GM23338 (cell line): ENCODE measurements at regions not wholly inside any gene's neighbourhood (a gene's known extent, or its start where the extent isn't known, plus 50 kb on each side); places are given as distances from the start of the nearest gene placed in this dataset.
A peak's percentile ranks its signal among the peaks of the same experiment; 100 is the strongest.

Source experiments
- ATAC-seq: fragments of 200-7000 bp; cut with Tn5 transposase; 3 replicates; pipeline ENCODE4 v1.9.1; 2020
- DNase-seq: peaks from one replicate; pipeline ENCODE4 v3.0.0-alpha.2; 2015; ENCODE audit warnings: low spot score
- H2AFZ ChIP-seq: fragments of 200-600 bp; sonication (generic); 2 replicates; pipeline ENCODE4 v1.8.0; 2016; ENCODE audit warnings: antibody characterized with exemption, mild to moderate bottlenecking, moderate library complexity
- H3F3A ChIP-seq: fragments of 200-600 bp; sonication (generic); replicated peaks from 2 replicates; pipeline ENCODE4 v1.8.0; 2017; ENCODE audit warnings: antibody characterized with exemption, mixed run types, low read depth
- H3K27ac ChIP-seq: fragments of 200-600 bp; sonication (generic); 2 replicates; pipeline ENCODE4 v1.6.1; 2016; ENCODE audit warnings: low read depth
- H3K27me3 ChIP-seq: fragments of 200-600 bp; sonication (generic); 2 replicates; pipeline ENCODE4 v1.8.0; 2016; ENCODE audit warnings: mild to moderate bottlenecking, mixed run types, moderate library complexity; ENCODE audit not compliant: insufficient read depth
- H3K36me3 ChIP-seq: fragments of 200-600 bp; sonication (generic); 2 replicates; pipeline ENCODE4 v1.8.0; 2016; ENCODE audit warnings: mild to moderate bottlenecking; ENCODE audit not compliant: insufficient read depth
- H3K4me1 ChIP-seq: fragments of 200-600 bp; sonication (generic); 2 replicates; pipeline ENCODE4 v1.8.0; 2016; ENCODE audit warnings: mild to moderate bottlenecking, moderate library complexity; ENCODE audit not compliant: insufficient read depth
- H3K4me2 ChIP-seq: fragments of 200-600 bp; sonication (generic); 2 replicates; pipeline ENCODE4 v1.7.1; 2017; ENCODE audit warnings: mixed run types
- H3K4me3 ChIP-seq: fragments of 200-600 bp; sonication (generic); 2 replicates; pipeline ENCODE4 v1.6.1; 2016; ENCODE audit warnings: mixed run types
- H3K79me2 ChIP-seq: fragments of 200-600 bp; sonication (generic); replicated peaks from 2 replicates; pipeline ENCODE4 v1.8.0; 2017; ENCODE audit warnings: mild to moderate bottlenecking; ENCODE audit not compliant: insufficient read depth
- H3K9me2 ChIP-seq: fragments of 200-600 bp; sonication (generic); 2 replicates; pipeline ENCODE4 v1.8.0; 2017; ENCODE audit not compliant: insufficient read depth
- H4K20me1 ChIP-seq: fragments of 200-600 bp; sonication (generic); replicated peaks from 2 replicates; pipeline ENCODE4 v1.8.0; 2017; ENCODE audit warnings: mild to moderate bottlenecking; ENCODE audit not compliant: insufficient read depth
- H3K27ac Mint-ChIP-seq: 2 replicates; pipeline ENCODE4 v1.8.0; 2020; ENCODE audit warnings: inconsistent platforms, mild to moderate bottlenecking, moderate library complexity, mixed read lengths
- H3K27me3 Mint-ChIP-seq: 3 replicates; pipeline ENCODE4 v1.8.0; 2022; ENCODE audit warnings: low read depth, mild to moderate bottlenecking, moderate library complexity, mixed read lengths, inconsistent platforms; ENCODE audit not compliant: insufficient read depth, poor library complexity
- H3K36me3 Mint-ChIP-seq: 3 replicates; pipeline ENCODE4 v1.8.0; 2021; ENCODE audit warnings: low read depth, mild to moderate bottlenecking, inconsistent platforms, moderate library complexity, mixed read lengths
- H3K4me1 Mint-ChIP-seq: 3 replicates; pipeline ENCODE4 v1.8.0; 2020; ENCODE audit warnings: mild to moderate bottlenecking, inconsistent platforms, mixed read lengths
- H3K4me3 Mint-ChIP-seq: 3 replicates; pipeline ENCODE4 v1.8.0; 2021; ENCODE audit warnings: moderate library complexity, mild to moderate bottlenecking, inconsistent platforms, mixed read lengths
- H3K9me3 Mint-ChIP-seq: 3 replicates; pipeline ENCODE4 v1.8.0; 2020; ENCODE audit warnings: moderate library complexity, mild to moderate bottlenecking, inconsistent platforms, mixed read lengths
- CREB1 ChIP-seq: fragments of 250-450 bp; sonication (Bioruptor Pico); IDR thresholded peaks from 2 replicates; pipeline ENCODE4 v1.5.0; 2020; ENCODE audit warnings: low read depth, mild to moderate bottlenecking, moderate library complexity
- EZH2 ChIP-seq: fragments of 200-600 bp; sonication (generic); IDR thresholded peaks from one replicate; pipeline ENCODE4 v1.8.0; 2017; ENCODE audit warnings: antibody characterized with exemption, mild to moderate bottlenecking, low read depth; ENCODE audit not compliant: unreplicated experiment
- EZH2phosphoT487 ChIP-seq: fragments of 200-600 bp; sonication (generic); IDR thresholded peaks from one replicate; pipeline ENCODE4 v1.8.1; 2018; ENCODE audit warnings: antibody characterized with exemption; ENCODE audit not compliant: unreplicated experiment
- JUNB ChIP-seq: IDR thresholded peaks from one replicate; pipeline ENCODE4 v1.6.1; 2016; ENCODE audit warnings: antibody characterized with exemption; ENCODE audit not compliant: unreplicated experiment
- NANOG ChIP-seq: IDR thresholded peaks from 2 replicates; pipeline ENCODE4 v1.6.1; 2016; ENCODE audit warnings: antibody characterized with exemption, borderline replicate concordance
- POLR2AphosphoS5 ChIP-seq: IDR thresholded peaks from 2 replicates; pipeline ENCODE4 v1.6.1; 2016; ENCODE audit warnings: antibody characterized with exemption, low read depth
- STAT1 ChIP-seq: IDR thresholded peaks from one replicate; pipeline ENCODE4 v1.6.1; 2016; ENCODE audit warnings: antibody characterized with exemption; ENCODE audit not compliant: unreplicated experiment
- ZNF114 ChIP-seq: fragments of 250-450 bp; sonication (Bioruptor Pico); IDR thresholded peaks from 2 replicates; pipeline ENCODE4 v1.5.0; 2020; ENCODE audit warnings: mild to moderate bottlenecking, moderate library complexity
- ZNF331 ChIP-seq: fragments of 250-450 bp; sonication (Bioruptor Pico); IDR thresholded peaks from 2 replicates; pipeline ENCODE4 v1.5.0; 2020; ENCODE audit warnings: low read depth, mild to moderate bottlenecking, moderate library complexity
- TF ChIP-seq, protein P1 (sequence below): IDR thresholded peaks from 2 replicates; pipeline ENCODE4 v1.6.1; 2016; ENCODE audit warnings: antibody characterized with exemption
- TF ChIP-seq, protein P2 (sequence below): fragments of 250-450 bp; sonication (Bioruptor Pico); IDR thresholded peaks from 2 replicates; pipeline ENCODE4 v1.5.0; 2020; ENCODE audit warnings: mild to moderate bottlenecking, moderate library complexity
- TF ChIP-seq, protein P3 (sequence below), 2 experiments: fragments of 200-600 bp in 1 of 2; sonication (generic) in 1 of 2; conservative IDR thresholded peaks; 2 replicates each; pipeline versions ENCODE4 v1.5.1 to v1.6.1; 2016 to 2017; ENCODE audit warnings: antibody characterized with exemption in 2 of 2, low read depth in 2 of 2, mild to moderate bottlenecking in 2 of 2, moderate library complexity in 1 of 2

DNA sequence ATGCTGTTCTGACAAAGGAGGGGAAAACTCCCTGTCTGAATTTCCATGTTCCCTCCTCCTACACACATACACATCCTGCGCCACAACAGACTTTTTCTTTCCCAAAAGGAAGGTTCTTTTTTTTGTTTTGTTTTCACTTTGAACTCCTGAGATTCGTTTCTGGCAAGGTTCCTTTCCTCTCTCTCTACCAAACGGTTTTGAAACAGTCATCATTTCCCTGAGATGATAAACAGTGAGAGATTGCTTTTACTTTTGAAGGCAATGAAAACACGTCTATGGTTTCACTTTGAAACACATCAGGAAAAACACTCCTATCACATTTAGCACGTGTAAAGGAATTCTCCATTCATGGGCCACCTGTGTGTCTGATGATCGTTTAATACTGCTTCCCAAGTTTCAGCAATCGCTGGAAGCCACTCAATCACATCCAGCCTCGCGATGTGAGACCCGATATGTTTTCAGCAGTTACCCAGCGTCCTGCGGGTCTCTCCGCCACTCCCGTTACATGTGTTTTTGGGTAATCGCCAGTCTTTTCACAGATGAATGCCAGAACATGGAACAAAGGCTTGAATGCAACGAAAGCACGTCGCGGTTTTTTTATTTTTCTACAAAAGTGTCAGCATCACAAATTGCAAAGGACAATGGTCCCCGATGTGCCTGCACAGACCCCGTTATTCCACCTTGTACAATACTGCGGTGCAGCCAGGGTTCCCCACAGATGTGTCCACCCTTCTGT lies 62.8 kb upstream of the CUX1 start:
- Mint-ChIP-seq H3K9me3 (no peaks in the 10 kb centered on the region), H3K4me1 (0 out of 3 replicates have a peak, but pooled peaks cover 2% of the 10 kb centered on the region), H3K27me3 (peaks cover 3% of the 10 kb centered on the region), H3K27ac (no peak overlapping the region), H3K36me3 (no peaks in the 10 kb centered on the region), H3K4me3 (no peak overlapping the region)
- TF ChIP-seq ZNF331 (CRISPR knock-in tag) (no peak), CREB1 (CRISPR knock-in tag) (no peak), JUNB (no peak), EZH2 (no peak), POLR2AphosphoS5 (no peak)
- no peaks in the 10 kb centered on the region for H4K20me1 ChIP-seq
- no peak for ATAC-seq
- no peaks in the 10 kb centered on the region for H3F3A ChIP-seq
- no peaks in the 10 kb centered on the region for H3K79me2 ChIP-seq
- H3K4me2 ChIP-seq = no peak overlapping the region
- H2AFZ ChIP-seq = peak overlapping the region; percentile 76; the same call in 1 of the 2 replicates
- H3K27me3 ChIP-seq = no peaks in the 10 kb centered on the region
- no peak overlapping the region for H3K4me3 ChIP-seq
- no peaks in the 10 kb centered on the region for H3K9me2 ChIP-seq
- no peak for DNase-seq
- no peaks in the 10 kb centered on the region for H3K36me3 ChIP-seq
- H3K4me1 ChIP-seq = no peaks in the 10 kb centered on the region
- no peak overlapping the region for H3K27ac ChIP-seq

DNA sequence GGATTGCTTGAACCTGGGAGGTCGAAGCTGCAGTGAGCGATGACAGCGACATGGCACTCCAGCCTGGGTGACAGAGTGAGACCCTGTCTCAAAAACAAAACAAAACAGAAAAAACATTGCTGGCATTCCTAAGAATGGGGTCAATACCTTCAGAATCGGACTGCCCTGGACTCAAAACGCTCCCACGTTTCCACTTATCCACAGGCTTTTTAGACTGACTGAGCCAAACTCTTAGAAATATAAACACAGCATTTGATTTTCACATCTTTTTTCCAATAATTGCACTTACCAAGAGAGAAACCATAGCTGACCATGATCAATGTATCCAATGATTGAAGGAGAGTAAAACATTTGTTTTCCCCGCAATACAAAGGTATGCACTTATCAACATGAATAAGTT lies 59.5 kb upstream of the CUX1 start:
- Histone ChIP-seq H3K4me2 (no peak overlapping the region), H3K36me3 (no peaks in the 10 kb centered on the region), H3K9me2 (no peaks in the 10 kb centered on the region), H3K4me1 (no peaks in the 10 kb centered on the region), H4K20me1 (no peaks in the 10 kb centered on the region), H3K4me3 (no peak overlapping the region), H3F3A (no peaks in the 10 kb centered on the region), H3K79me2 (no peaks in the 10 kb centered on the region), H2AFZ (no peak overlapping the region), H3K27ac (no peak overlapping the region), H3K27me3 (no peaks in the 10 kb centered on the region)
- no peaks in the 10 kb centered on the region for H3K36me3 Mint-ChIP-seq
- H3K4me3 Mint-ChIP-seq = no peak overlapping the region
- ATAC-seq = no peak
- H3K27ac Mint-ChIP-seq = no peak overlapping the region
- H3K27me3 Mint-ChIP-seq = peaks cover 2% of the 10 kb centered on the region
- H3K9me3 Mint-ChIP-seq = no peaks in the 10 kb centered on the region
- H3K4me1 Mint-ChIP-seq = 0 out of 3 replicates have a peak, but pooled peaks cover 2% of the 10 kb centered on the region
- TF ChIP-seq EZH2phosphoT487 (no peak), ZNF331 (CRISPR knock-in tag) (no peak), CREB1 (CRISPR knock-in tag) (no peak), ZNF114 (CRISPR knock-in tag) (no peak), NANOG (no peak), JUNB (no peak), STAT1 (no peak), EZH2 (no peak)
- TF ChIP-seq, protein P1, sequence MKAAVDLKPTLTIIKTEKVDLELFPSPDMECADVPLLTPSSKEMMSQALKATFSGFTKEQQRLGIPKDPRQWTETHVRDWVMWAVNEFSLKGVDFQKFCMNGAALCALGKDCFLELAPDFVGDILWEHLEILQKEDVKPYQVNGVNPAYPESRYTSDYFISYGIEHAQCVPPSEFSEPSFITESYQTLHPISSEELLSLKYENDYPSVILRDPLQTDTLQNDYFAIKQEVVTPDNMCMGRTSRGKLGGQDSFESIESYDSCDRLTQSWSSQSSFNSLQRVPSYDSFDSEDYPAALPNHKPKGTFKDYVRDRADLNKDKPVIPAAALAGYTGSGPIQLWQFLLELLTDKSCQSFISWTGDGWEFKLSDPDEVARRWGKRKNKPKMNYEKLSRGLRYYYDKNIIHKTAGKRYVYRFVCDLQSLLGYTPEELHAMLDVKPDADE = no peak
- TF ChIP-seq, protein P2, sequence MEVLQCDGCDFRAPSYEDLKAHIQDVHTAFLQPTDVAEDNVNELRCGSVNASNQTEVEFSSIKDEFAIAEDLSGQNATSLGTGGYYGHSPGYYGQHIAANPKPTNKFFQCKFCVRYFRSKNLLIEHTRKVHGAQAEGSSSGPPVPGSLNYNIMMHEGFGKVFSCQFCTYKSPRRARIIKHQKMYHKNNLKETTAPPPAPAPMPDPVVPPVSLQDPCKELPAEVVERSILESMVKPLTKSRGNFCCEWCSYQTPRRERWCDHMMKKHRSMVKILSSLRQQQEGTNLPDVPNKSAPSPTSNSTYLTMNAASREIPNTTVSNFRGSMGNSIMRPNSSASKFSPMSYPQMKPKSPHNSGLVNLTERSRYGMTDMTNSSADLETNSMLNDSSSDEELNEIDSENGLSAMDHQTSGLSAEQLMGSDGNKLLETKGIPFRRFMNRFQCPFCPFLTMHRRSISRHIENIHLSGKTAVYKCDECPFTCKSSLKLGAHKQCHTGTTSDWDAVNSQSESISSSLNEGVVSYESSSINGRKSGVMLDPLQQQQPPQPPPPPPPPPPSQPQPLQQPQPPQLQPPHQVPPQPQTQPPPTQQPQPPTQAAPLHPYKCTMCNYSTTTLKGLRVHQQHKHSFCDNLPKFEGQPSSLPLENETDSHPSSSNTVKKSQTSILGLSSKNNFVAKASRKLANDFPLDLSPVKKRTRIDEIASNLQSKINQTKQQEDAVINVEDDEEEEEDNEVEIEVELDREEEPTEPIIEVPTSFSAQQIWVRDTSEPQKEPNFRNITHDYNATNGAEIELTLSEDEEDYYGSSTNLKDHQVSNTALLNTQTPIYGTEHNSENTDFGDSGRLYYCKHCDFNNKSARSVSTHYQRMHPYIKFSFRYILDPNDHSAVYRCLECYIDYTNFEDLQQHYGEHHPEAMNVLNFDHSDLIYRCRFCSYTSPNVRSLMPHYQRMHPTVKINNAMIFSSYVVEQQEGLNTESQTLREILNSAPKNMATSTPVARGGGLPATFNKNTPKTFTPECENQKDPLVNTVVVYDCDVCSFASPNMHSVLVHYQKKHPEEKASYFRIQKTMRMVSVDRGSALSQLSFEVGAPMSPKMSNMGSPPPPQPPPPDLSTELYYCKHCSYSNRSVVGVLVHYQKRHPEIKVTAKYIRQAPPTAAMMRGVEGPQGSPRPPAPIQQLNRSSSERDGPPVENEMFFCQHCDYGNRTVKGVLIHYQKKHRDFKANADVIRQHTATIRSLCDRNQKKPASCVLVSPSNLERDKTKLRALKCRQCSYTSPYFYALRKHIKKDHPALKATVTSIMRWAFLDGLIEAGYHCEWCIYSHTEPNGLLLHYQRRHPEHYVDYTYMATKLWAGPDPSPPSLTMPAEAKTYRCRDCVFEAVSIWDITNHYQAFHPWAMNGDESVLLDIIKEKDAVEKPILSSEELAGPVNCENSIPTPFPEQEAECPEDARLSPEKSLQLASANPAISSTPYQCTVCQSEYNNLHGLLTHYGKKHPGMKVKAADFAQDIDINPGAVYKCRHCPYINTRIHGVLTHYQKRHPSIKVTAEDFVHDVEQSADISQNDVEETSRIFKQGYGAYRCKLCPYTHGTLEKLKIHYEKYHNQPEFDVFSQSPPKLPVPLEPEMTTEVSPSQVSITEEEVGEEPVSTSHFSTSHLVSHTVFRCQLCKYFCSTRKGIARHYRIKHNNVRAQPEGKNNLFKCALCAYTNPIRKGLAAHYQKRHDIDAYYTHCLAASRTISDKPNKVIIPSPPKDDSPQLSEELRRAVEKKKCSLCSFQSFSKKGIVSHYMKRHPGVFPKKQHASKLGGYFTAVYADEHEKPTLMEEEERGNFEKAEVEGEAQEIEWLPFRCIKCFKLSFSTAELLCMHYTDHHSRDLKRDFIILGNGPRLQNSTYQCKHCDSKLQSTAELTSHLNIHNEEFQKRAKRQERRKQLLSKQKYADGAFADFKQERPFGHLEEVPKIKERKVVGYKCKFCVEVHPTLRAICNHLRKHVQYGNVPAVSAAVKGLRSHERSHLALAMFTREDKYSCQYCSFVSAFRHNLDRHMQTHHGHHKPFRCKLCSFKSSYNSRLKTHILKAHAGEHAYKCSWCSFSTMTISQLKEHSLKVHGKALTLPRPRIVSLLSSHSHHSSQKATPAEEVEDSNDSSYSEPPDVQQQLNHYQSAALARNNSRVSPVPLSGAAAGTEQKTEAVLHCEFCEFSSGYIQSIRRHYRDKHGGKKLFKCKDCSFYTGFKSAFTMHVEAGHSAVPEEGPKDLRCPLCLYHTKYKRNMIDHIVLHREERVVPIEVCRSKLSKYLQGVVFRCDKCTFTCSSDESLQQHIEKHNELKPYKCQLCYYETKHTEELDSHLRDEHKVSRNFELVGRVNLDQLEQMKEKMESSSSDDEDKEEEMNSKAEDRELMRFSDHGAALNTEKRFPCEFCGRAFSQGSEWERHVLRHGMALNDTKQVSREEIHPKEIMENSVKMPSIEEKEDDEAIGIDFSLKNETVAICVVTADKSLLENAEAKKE (CRISPR knock-in tag) = no peak
- TF ChIP-seq, protein P3, sequence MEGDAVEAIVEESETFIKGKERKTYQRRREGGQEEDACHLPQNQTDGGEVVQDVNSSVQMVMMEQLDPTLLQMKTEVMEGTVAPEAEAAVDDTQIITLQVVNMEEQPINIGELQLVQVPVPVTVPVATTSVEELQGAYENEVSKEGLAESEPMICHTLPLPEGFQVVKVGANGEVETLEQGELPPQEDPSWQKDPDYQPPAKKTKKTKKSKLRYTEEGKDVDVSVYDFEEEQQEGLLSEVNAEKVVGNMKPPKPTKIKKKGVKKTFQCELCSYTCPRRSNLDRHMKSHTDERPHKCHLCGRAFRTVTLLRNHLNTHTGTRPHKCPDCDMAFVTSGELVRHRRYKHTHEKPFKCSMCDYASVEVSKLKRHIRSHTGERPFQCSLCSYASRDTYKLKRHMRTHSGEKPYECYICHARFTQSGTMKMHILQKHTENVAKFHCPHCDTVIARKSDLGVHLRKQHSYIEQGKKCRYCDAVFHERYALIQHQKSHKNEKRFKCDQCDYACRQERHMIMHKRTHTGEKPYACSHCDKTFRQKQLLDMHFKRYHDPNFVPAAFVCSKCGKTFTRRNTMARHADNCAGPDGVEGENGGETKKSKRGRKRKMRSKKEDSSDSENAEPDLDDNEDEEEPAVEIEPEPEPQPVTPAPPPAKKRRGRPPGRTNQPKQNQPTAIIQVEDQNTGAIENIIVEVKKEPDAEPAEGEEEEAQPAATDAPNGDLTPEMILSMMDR (conservative IDR thresholded peaks at IDR 0.05; ENCODE audit: low read depth in 2 of 2) = no peak
- DNase-seq = no peak
